Left cardiac atrium (tissue), 4 donors: ENCODE measurements at regions not wholly inside any gene's neighbourhood (a gene's known extent, or its start where the extent isn't known, plus 50 kb on each side); places are given as distances from the start of the nearest gene placed in this dataset.
A peak's percentile ranks its signal among the peaks of the same experiment; 100 is the strongest.

Source experiments
- ATAC-seq, 2 donors: fragments of 200-7000 bp; cut with Tn5 transposase; one replicate each; pipeline ENCODE4 v1.9.1; 2020; ENCODE audit warnings: mild to moderate bottlenecking in 2 of 2, moderate library complexity in 2 of 2
- DNase-seq: peaks from one replicate; pipeline ENCODE4 v3.0.0-alpha.2; 2020
- intact Hi-C, 2 donors: fragments of 100-400 bp; cut with DNase I; formaldehyde crosslinking; loops; one replicate each; pipeline versions ENCODE4 v1.14.1 to v1.15.1; 2022 to 2023
- donor health status: DM: no; HTN: yes; CAD: no.
- donor health status: DM: no; HTN: yes; CAD: no; lungs with severe emphysema.
- donor health status: DM: yes; HTN: yes; CAD: no.
- donor health status: Dilated cardiomyopathy.

- ATAC-seq (no peak), DNase-seq (no peak)
- intact Hi-C loops, result no loop called here
Measured at GRCh38 chr5:2660315-2660714, 91.2 kb downstream of the IRX2 start.

GRCh38 chr5:2658881-2659470, 92.5 kb downstream of the IRX2 start:
- no peak for ATAC-seq
- intact Hi-C loops, result no loop called here
- no peak for DNase-seq

GRCh38 chr5:2658447-2658846, 93.0 kb downstream of the IRX2 start:
- no peak for DNase-seq
- intact Hi-C loops, result no loop called here
- no peak for ATAC-seq

- DNase-seq (no peak), ATAC-seq (no peak)
- intact Hi-C loops, result no loop called here
Measured at GRCh38 chr5:2657151-2657550, 94.3 kb downstream of the IRX2 start.

- intact Hi-C loops, result no loop called here
- DNase-seq (peak; percentile 45), ATAC-seq (peak in 1 of 2 donors; percentile 75)
Measured at GRCh38 chr5:2656206-2656605, 95.3 kb downstream of the IRX2 start.

- DNase-seq, result no peak
- intact Hi-C loops, result no loop called here
- ATAC-seq, result no peak
Measured at GRCh38 chr5:2653991-2654390, 97.5 kb downstream of the IRX2 start.

GRCh38 chr5:2651116-2651515, 100.4 kb downstream of the IRX2 start:
- intact Hi-C loops, result no loop called here
- no peak for ATAC-seq
- DNase-seq, result no peak

- ATAC-seq (no peak), DNase-seq (no peak)
- intact Hi-C loops, result no loop called here
Measured at GRCh38 chr5:2642684-2643345, 108.7 kb downstream of the IRX2 start.

GRCh38 chr5:2640717-2641116, 110.8 kb downstream of the IRX2 start:
- intact Hi-C loops, result no loop called here
- ATAC-seq (no peak), DNase-seq (no peak)

GRCh38 chr5:2639425-2639824, 112.1 kb downstream of the IRX2 start:
- ATAC-seq (no peak), DNase-seq (no peak)
- intact Hi-C loops, result no loop called here

- DNase-seq, result no peak
- ATAC-seq, result no peak
- intact Hi-C loops, result no loop called here
Measured at GRCh38 chr5:2634399-2635176, 116.9 kb downstream of the IRX2 start.

- intact Hi-C loops, result no loop called here
- no peak for DNase-seq
- no peak for ATAC-seq
Measured at GRCh38 chr5:2633992-2634391, 117.5 kb downstream of the IRX2 start.

GRCh38 chr5:2631758-2632157, 119.7 kb downstream of the IRX2 start:
- ATAC-seq (no peak), DNase-seq (no peak)
- intact Hi-C loops, result no loop called here

GRCh38 chr5:2629045-2629444, 122.4 kb downstream of the IRX2 start:
- intact Hi-C loops, result no loop called here

GRCh38 chr5:2627867-2628266, 123.6 kb downstream of the IRX2 start:
- DNase-seq (no peak), ATAC-seq (no peak)
- intact Hi-C loops, result no loop called here

More at GRCh38 chr5:2629045-2629444, 122.4 kb downstream of the IRX2 start:
- DNase-seq (no peak), ATAC-seq (no peak)

- no peak for ATAC-seq
Measured at GRCh38 chr5:2626572-2626971, 124.9 kb downstream of the IRX2 start.

GRCh38 chr5:2622866-2623265, 128.6 kb downstream of the IRX2 start:
- no peak for ATAC-seq
- DNase-seq, result no peak
- intact Hi-C loops, result no loop called here

More at GRCh38 chr5:2626572-2626971, 124.9 kb downstream of the IRX2 start:
- no peak for DNase-seq
- intact Hi-C loops, result no loop called here

- DNase-seq, result no peak
- intact Hi-C loops, result no loop called here
- no peak for ATAC-seq
Measured at GRCh38 chr5:2621631-2622030, 129.8 kb downstream of the IRX2 start.

- DNase-seq, result no peak
- intact Hi-C loops, result no loop called here
- no peak for ATAC-seq
Measured at GRCh38 chr5:2619216-2619615, 132.3 kb downstream of the IRX2 start.

- DNase-seq (no peak), ATAC-seq (no peak)
- intact Hi-C loops, result no loop called here
Measured at GRCh38 chr5:2617461-2617860, 134.0 kb downstream of the IRX2 start.

- intact Hi-C loops, result no loop called here
- ATAC-seq (no peak), DNase-seq (no peak)
Measured at GRCh38 chr5:2615917-2616316, 135.6 kb downstream of the IRX2 start.
